H1 (cell line): ENCODE measurements at regions not wholly inside any gene's neighbourhood (a gene's known extent, or its start where the extent isn't known, plus 50 kb on each side); places are given as distances from the start of the nearest gene placed in this dataset.

Experiments
- CHD1 ChIP-seq: IDR thresholded peaks from 2 replicates; pipeline ENCODE4 v1.6.1; 2012; ENCODE audit warnings: low read depth, low read length, improper control_type of control experiment
- JUND ChIP-seq: IDR thresholded peaks from 2 replicates; pipeline ENCODE4 v1.6.1; 2011; ENCODE audit warnings: mild to moderate bottlenecking, improper control_type of control experiment, low read length
- KDM1A ChIP-seq: fragments of 200-600, 300-600 bp; sonication (generic); IDR thresholded peaks from 2 replicates; pipeline ENCODE4 v1.7.1; 2016; ENCODE audit warnings: mild to moderate bottlenecking, low read length, borderline replicate concordance
- POLR2A ChIP-seq, 2 experiments: IDR thresholded peaks; 1 replicate in 1 of 2; 2 replicates in 1 of 2; pipeline ENCODE4 v1.6.1; 2011; ENCODE audit warnings: low read depth in 2 of 2, low read length in 2 of 2, mild to moderate bottlenecking in 2 of 2; ENCODE audit errors: control extremely low read depth in 1 of 2
- RAD21 ChIP-seq, 2 experiments: IDR thresholded peaks in 1 of 2; conservative IDR thresholded peaks in 1 of 2; 2 replicates each; pipeline ENCODE4 v1.6.1; 2011; ENCODE audit warnings: low read depth in 2 of 2, low read length in 2 of 2, improper control_type of control experiment in 1 of 2, inconsistent platforms in 1 of 2, mild to moderate bottlenecking in 1 of 2, moderate library complexity in 1 of 2
- RFX5 ChIP-seq: IDR thresholded peaks from 2 replicates; pipeline ENCODE4 v1.6.1; 2011; ENCODE audit warnings: low read depth, low read length, improper control_type of control experiment, borderline replicate concordance
- TAF1 ChIP-seq: IDR thresholded peaks from 2 replicates; pipeline ENCODE4 v1.6.1; 2011; ENCODE audit warnings: mild to moderate bottlenecking, low read depth, low read length
- TF ChIP-seq, protein P1 (sequence below), 3 experiments: IDR thresholded peaks; 1 replicate in 2 of 3; 2 replicates in 1 of 3; pipeline versions ENCODE4 v1.5.1 to v1.6.1; 2011; ENCODE audit warnings: low read length in 3 of 3, mild to moderate bottlenecking in 3 of 3, inconsistent platforms in 2 of 3, low read depth in 1 of 3, moderate library complexity in 1 of 3; ENCODE audit not compliant: insufficient read depth in 1 of 3; ENCODE audit errors: control extremely low read depth in 1 of 3

- TF ChIP-seq JUND (no peak), POLR2A (IDR thresholded peaks at IDR 0.05; ENCODE audit: control extremely low read depth in 1 of 2, low read depth in 2 of 2, low read length in 2 of 2) (no peak), RFX5 (no peak), TAF1 (no peak), RAD21 (IDR thresholded peaks at IDR 0.05 in 1 of 2, conservative IDR thresholded peaks at IDR 0.05 in 1 of 2; ENCODE audit: low read depth in 2 of 2, low read length in 2 of 2) (no peak), CHD1 (no peak), KDM1A (no peak)
- TF ChIP-seq, protein P1, sequence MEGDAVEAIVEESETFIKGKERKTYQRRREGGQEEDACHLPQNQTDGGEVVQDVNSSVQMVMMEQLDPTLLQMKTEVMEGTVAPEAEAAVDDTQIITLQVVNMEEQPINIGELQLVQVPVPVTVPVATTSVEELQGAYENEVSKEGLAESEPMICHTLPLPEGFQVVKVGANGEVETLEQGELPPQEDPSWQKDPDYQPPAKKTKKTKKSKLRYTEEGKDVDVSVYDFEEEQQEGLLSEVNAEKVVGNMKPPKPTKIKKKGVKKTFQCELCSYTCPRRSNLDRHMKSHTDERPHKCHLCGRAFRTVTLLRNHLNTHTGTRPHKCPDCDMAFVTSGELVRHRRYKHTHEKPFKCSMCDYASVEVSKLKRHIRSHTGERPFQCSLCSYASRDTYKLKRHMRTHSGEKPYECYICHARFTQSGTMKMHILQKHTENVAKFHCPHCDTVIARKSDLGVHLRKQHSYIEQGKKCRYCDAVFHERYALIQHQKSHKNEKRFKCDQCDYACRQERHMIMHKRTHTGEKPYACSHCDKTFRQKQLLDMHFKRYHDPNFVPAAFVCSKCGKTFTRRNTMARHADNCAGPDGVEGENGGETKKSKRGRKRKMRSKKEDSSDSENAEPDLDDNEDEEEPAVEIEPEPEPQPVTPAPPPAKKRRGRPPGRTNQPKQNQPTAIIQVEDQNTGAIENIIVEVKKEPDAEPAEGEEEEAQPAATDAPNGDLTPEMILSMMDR (IDR thresholded peaks at IDR 0.05; ENCODE audit: control extremely low read depth in 1 of 3, insufficient read depth in 1 of 3, low read depth in 1 of 3, low read length in 3 of 3) = no peak
These were observed 1158.0 kb downstream of the TBC1D22A start for GRCh38 chr22:47920380-47920959.
